A172 (cell line): ENCODE measurements at regions not wholly inside any gene's neighbourhood (a gene's known extent, or its start where the extent isn't known, plus 50 kb on each side); places are given as distances from the start of the nearest gene placed in this dataset.

ENCODE experiments used
- DNase-seq: peaks from one replicate; pipeline ENCODE4 v3.0.0-alpha.2; 2015; ENCODE audit warnings: low spot score

- DNase-seq = no peak
These were observed 52.1 kb upstream of the FREM1 start for GRCh38 chr9:14962193-14962882.

GRCh38 chr9:14961372-14962068 is 51.3 kb upstream of the FREM1 start:
- no peak for DNase-seq

- no peak for DNase-seq
These were observed 50.7 kb upstream of the FREM1 start for GRCh38 chr9:14960881-14961280.
